ENCODE measurements at regions not wholly inside any gene's neighbourhood (a gene's known extent, or its start where the extent isn't known, plus 50 kb on each side); places are given as distances from the start of the nearest gene placed in this dataset.

GRCh38 chr12:115037830-115038229 lies 353.9 kb upstream of the TBX3 start:
- TF ChIP-seq REST (IDR thresholded peaks at IDR 0.05; ENCODE audit: borderline replicate concordance) (no peak), POLR2AphosphoS5 (IDR thresholded peaks at IDR 0.05) (no peak), EZH2 (IDR thresholded peaks at IDR 0.05; ENCODE audit: borderline replicate concordance, insufficient read depth, low read length, poor library complexity, severe bottlenecking) (no peak), CTCF (IDR thresholded peaks at IDR 0.05; ENCODE audit: poor library complexity, severe bottlenecking) (no peak), EP300 (conservative IDR thresholded peaks at IDR 0.05; ENCODE audit: poor library complexity, severe bottlenecking) (no peak), SMC3 (conservative IDR thresholded peaks at IDR 0.05; ENCODE audit: poor library complexity) (no peak), RAD21 (conservative IDR thresholded peaks at IDR 0.05) (no peak), TAF1 (IDR thresholded peaks at IDR 0.05; ENCODE audit: low read depth) (no peak), MXI1 (conservative IDR thresholded peaks at IDR 0.05; ENCODE audit: poor library complexity, severe bottlenecking) (no peak)
- no peaks in the 10 kb centered on the region for H3K79me2 ChIP-seq (replicated peaks; ENCODE audit: insufficient read depth, low read length)
- H3K9me3 ChIP-seq (ENCODE audit: low read length) = no peaks in the 10 kb centered on the region
- H3K4me3 ChIP-seq (ENCODE audit: low read length) = no peak overlapping the region
- no peaks in the 10 kb centered on the region for H3F3A ChIP-seq (ENCODE audit: insufficient read depth, low read length, poor library complexity, severe bottlenecking)
- no peaks in the 10 kb centered on the region for H4K20me1 ChIP-seq (ENCODE audit: insufficient read depth)
- H3K27me3 ChIP-seq (ENCODE audit: insufficient read depth, low read depth, low read length) = no peaks in the 10 kb centered on the region
- H3K27ac ChIP-seq (ENCODE audit: low read length) = no peak overlapping the region
- no peaks in the 10 kb centered on the region for H3K36me3 ChIP-seq (ENCODE audit: insufficient read depth, low read length)
- H3K9me2 ChIP-seq (ENCODE audit: insufficient read depth, low read length) = no peaks in the 10 kb centered on the region
- no peak overlapping the region for H2AFZ ChIP-seq (ENCODE audit: low read depth, low read length)
- H3K4me2 ChIP-seq (ENCODE audit: low read length) = no peak overlapping the region
- no peak overlapping the region for H3K9ac ChIP-seq (ENCODE audit: low read length)

GRCh38 chr12:115035535-115036107 lies 351.6 kb upstream of the TBX3 start:
- H3K27ac ChIP-seq (ENCODE audit: low read length) = no peak overlapping the region
- H2AFZ ChIP-seq (ENCODE audit: low read depth, low read length) = no peak overlapping the region
- H3K4me2 ChIP-seq (ENCODE audit: low read length) = no peak overlapping the region
- no peaks in the 10 kb centered on the region for H3K79me2 ChIP-seq (replicated peaks; ENCODE audit: insufficient read depth, low read length)
- no peaks in the 10 kb centered on the region for H4K20me1 ChIP-seq (ENCODE audit: insufficient read depth)
- H3F3A ChIP-seq (ENCODE audit: insufficient read depth, low read length, poor library complexity, severe bottlenecking) = no peaks in the 10 kb centered on the region
- no peak overlapping the region for H3K9ac ChIP-seq (ENCODE audit: low read length)
- no peaks in the 10 kb centered on the region for H3K36me3 ChIP-seq (ENCODE audit: insufficient read depth, low read length)
- no peak for TF ChIP-seq POLR2AphosphoS5 (IDR thresholded peaks at IDR 0.05)
- H3K4me3 ChIP-seq (ENCODE audit: low read length) = no peak overlapping the region
- H3K27me3 ChIP-seq (ENCODE audit: insufficient read depth, low read depth, low read length) = no peaks in the 10 kb centered on the region
- H3K9me2 ChIP-seq (ENCODE audit: insufficient read depth, low read length) = no peaks in the 10 kb centered on the region
- H3K9me3 ChIP-seq (ENCODE audit: low read length) = no peaks in the 10 kb centered on the region

GRCh38 chr12:115032521-115032920 lies 348.5 kb upstream of the TBX3 start:
- H3K27ac ChIP-seq (ENCODE audit: low read length) = no peak overlapping the region
- no peaks in the 10 kb centered on the region for H3K27me3 ChIP-seq (ENCODE audit: insufficient read depth, low read depth, low read length)
- H3K4me2 ChIP-seq (ENCODE audit: low read length) = no peak overlapping the region
- H3K9me2 ChIP-seq (ENCODE audit: insufficient read depth, low read length) = no peaks in the 10 kb centered on the region
- no peaks in the 10 kb centered on the region for H3K9me3 ChIP-seq (ENCODE audit: low read length)
- H3K4me3 ChIP-seq (ENCODE audit: low read length) = no peak overlapping the region
- H2AFZ ChIP-seq (ENCODE audit: low read depth, low read length) = no peak overlapping the region
- no peak overlapping the region for H3K9ac ChIP-seq (ENCODE audit: low read length)
- H3K79me2 ChIP-seq (replicated peaks; ENCODE audit: insufficient read depth, low read length) = no peaks in the 10 kb centered on the region
- H4K20me1 ChIP-seq (ENCODE audit: insufficient read depth) = no peaks in the 10 kb centered on the region
- H3F3A ChIP-seq (ENCODE audit: insufficient read depth, low read length, poor library complexity, severe bottlenecking) = no peaks in the 10 kb centered on the region
- TF ChIP-seq CTCF (IDR thresholded peaks at IDR 0.05; ENCODE audit: poor library complexity, severe bottlenecking) (no peak), TAF1 (IDR thresholded peaks at IDR 0.05; ENCODE audit: low read depth) (no peak), SMC3 (conservative IDR thresholded peaks at IDR 0.05; ENCODE audit: poor library complexity) (no peak), EZH2 (IDR thresholded peaks at IDR 0.05; ENCODE audit: borderline replicate concordance, insufficient read depth, low read length, poor library complexity, severe bottlenecking) (no peak), REST (IDR thresholded peaks at IDR 0.05; ENCODE audit: borderline replicate concordance) (no peak), POLR2AphosphoS5 (IDR thresholded peaks at IDR 0.05) (no peak)
- H3K36me3 ChIP-seq (ENCODE audit: insufficient read depth, low read length) = no peaks in the 10 kb centered on the region
